ENCODE measurements at regions not wholly inside any gene's neighbourhood (a gene's known extent, or its start where the extent isn't known, plus 50 kb on each side); places are given as distances from the start of the nearest gene placed in this dataset.

DNA sequence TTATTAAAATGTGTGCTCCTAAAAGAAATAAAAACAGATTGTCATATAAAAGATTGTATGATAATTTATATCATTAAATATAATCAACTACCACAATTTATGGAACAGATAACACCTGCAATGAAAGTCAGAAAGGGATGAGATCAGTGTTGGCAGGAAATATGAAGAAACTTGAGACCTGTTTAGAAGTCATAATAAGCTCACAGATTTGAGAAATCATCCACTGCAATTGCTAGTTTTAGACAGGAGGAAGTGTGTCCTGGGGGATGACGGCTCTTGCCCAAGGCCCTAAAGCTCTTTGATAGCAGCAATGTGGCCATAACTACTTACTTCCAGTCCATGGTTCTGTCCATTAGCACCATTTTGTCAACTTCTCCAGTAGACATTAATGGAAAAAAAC lies 122.8 kb upstream of the SOX5 start:
- DNase-seq (ENCODE audit: low read depth, low spot score) = no peak
- H3K4me3 ChIP-seq (ENCODE audit: low read length) = no peak overlapping the region

DNA sequence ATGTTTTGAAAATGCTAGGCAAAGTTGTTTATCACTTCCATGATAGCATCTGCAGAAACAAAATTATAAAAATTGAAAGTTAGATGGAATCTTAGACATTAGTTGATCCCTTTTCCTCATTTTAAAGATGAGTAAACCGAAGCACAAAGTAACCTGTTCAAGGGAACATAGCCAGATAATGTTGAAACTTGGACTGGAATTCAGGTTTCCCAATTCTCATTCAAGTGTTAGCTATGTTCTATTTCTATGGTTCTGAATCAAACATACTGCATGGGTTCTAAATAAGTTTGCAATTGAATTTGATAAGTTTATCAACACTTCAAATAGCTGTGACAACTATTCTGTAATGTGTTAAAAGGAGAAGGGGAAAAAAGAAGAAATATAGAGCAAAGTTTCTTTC lies 122.4 kb upstream of the SOX5 start:
- no peak overlapping the region for H3K4me3 ChIP-seq (ENCODE audit: low read length)
- no peak for DNase-seq (ENCODE audit: low read depth, low spot score)

- no peak overlapping the region for H3K4me3 ChIP-seq (ENCODE audit: low read length)
- no peak for DNase-seq (ENCODE audit: low read depth, low spot score)
Observed at GRCh38 chr12:24069532-24070395, 120.3 kb upstream of the SOX5 start.

DNA sequence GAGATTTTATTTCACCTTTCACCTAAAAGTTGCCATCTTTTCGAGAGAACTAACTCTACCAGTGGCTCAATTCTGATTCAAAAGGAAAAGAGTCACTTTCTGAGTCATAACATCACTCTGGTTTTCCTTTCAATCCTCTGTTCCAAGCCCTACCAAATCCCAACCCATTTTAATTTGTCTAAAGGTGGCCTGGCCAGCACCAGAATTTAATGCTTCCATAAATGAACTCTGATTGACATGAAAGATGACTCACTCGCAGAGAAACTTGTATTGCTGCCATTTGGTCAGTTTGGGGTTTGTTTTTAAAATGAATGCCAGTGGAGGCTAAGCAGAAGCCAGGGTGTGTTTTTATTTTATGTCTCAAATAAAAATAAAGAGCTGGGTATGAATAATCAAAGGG lies 117.4 kb upstream of the SOX5 start:
- no peak for DNase-seq (ENCODE audit: low read depth, low spot score)
- no peak overlapping the region for H3K4me3 ChIP-seq (ENCODE audit: low read length)

DNA sequence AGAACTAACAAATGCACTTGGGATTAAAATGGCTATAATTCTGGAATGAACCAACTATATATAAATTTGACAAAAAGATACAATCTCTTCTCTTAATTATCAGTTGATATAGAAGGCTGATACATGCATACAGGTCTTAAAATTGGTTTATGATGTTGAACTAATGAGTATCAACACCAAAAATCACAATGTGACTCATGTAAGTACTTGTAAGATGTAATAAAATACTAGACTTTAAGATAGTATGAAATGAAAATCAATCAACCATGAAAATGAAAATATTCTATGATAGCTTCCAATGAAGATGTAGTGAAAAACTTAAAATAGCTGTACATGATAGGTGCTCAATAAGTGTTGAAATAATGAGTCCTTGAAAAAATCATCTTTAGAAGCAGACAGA lies 116.6 kb upstream of the SOX5 start:
- H3K4me3 ChIP-seq (ENCODE audit: low read length) = no peak overlapping the region
- DNase-seq (ENCODE audit: low read depth, low spot score) = no peak

GRCh38 chr12:24062642-24063245 lies 113.3 kb upstream of the SOX5 start:
- no peak for DNase-seq (ENCODE audit: low read depth, low spot score)
- H3K4me3 ChIP-seq (ENCODE audit: low read length) = no peak overlapping the region

DNA sequence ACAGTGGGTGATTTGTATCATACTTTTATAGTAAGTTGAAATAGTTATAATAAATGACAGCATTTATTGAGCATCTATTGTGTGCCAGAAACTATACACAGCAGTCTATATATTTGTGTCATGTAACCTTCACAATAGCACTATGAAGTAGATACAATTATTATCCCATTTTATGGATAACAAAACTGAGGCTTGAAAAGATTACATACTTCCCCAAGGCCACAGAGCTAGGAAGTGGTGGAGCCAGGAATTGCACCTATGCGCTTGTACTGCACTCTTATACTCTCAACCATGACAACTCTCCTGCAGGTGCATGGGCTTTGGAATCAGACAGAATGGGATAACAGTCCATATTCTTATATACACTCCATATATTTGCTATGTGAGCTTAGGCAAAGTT lies 110.6 kb upstream of the SOX5 start:
- no peak overlapping the region for H3K4me3 ChIP-seq (ENCODE audit: low read length)
- no peak for DNase-seq (ENCODE audit: low read depth, low spot score)

- no peak for DNase-seq (ENCODE audit: low read depth, low spot score)
Observed at GRCh38 chr12:24057920-24058476, 108.5 kb upstream of the SOX5 start.

DNA sequence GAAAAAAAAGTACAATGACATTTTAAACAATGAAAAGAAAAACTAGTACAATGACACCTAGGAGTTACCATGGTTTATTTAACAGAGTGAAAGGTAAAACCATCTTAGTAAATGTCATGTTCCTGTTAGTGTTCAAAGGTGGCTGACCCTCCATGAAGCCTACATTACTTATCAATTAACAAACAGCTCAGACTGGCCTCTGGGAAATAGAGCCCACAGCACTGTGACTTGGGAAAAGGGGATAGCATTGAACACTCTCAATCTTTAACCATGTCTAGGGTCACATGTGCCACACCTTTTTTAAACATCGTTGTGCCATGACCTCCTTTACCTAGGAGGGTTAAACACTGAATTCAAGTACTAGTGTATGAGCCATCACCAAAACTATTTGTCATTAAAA lies 106.3 kb upstream of the SOX5 start:
- no peak overlapping the region for H3K4me3 ChIP-seq (ENCODE audit: low read length)
- no peak for DNase-seq (ENCODE audit: low read depth, low spot score)

More at GRCh38 chr12:24057920-24058476, 108.5 kb upstream of the SOX5 start:
- H3K4me3 ChIP-seq (ENCODE audit: low read length) = no peak overlapping the region

GRCh38 chr12:24054416-24054815 lies 104.9 kb upstream of the SOX5 start:
- H3K4me3 ChIP-seq (ENCODE audit: low read length) = no peak overlapping the region
- DNase-seq (ENCODE audit: low read depth, low spot score) = no peak

DNA sequence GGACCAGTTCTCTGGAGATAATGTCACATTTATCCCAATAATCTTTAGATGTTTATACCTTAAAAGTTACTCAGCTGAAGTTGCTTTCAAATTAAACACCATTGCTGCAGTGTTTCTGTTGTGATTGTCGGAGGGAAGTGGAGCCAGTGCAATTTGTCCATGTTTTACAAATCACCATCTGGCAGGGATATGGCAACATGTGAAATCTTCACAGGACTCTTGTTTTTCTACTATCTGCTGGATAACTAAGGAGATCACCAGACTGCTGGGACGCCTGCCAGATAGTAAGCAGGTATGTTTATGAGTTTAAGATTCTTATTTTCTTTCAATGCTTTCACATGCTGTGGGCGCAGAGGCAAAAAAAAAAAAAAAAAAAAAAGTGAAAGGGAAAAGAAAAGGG lies 100.3 kb upstream of the SOX5 start:
- no peak for DNase-seq (ENCODE audit: low read depth, low spot score)
- H3K4me3 ChIP-seq (ENCODE audit: low read length) = no peak overlapping the region

- no peak for DNase-seq (ENCODE audit: low read depth, low spot score)
- H3K4me3 ChIP-seq (ENCODE audit: low read length) = no peak overlapping the region
Observed at GRCh38 chr12:24049101-24049500, 99.6 kb upstream of the SOX5 start.

DNA sequence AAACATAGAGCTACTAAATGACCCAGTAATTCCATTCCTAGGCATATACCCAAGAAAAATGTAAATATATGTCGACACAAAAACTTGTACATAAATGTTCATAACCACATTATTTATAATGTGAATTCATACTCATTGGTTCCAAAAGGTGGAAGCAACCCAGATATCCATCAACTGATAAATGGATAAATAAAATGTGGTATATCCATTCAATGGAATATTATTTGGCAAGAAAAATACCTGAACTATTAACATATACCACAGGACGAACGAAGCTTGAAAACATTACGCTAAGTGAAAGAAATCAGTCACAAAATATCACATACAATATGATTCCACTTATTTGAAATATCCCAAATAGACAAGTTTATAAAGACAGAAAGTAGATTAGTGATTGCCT lies 99.0 kb upstream of the SOX5 start:
- no peak for DNase-seq (ENCODE audit: low read depth, low spot score)

DNA sequence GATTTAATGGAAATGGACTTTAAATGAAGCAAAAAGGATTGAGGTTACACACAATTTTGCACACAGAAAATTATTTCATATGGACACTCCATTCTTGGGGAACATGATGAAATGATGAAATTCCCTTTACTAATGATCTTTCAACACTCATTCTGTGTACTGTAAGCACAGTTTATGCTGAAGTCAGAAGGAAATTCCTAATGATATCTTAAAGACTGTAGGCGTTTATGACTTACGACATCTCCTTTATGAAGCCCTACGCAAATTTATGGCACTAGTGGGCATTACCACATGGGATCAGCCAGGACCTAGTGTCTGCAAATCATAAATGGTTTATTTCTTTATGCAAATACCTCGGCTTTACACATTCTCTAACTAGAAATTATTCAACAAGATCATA lies 97.9 kb upstream of the SOX5 start:
- DNase-seq (ENCODE audit: low read depth, low spot score) = no peak
- no peak overlapping the region for H3K4me3 ChIP-seq (ENCODE audit: low read length)

More for the DNA sequence above, 99.0 kb upstream of the SOX5 start:
- no peak overlapping the region for H3K4me3 ChIP-seq (ENCODE audit: low read length)

DNA sequence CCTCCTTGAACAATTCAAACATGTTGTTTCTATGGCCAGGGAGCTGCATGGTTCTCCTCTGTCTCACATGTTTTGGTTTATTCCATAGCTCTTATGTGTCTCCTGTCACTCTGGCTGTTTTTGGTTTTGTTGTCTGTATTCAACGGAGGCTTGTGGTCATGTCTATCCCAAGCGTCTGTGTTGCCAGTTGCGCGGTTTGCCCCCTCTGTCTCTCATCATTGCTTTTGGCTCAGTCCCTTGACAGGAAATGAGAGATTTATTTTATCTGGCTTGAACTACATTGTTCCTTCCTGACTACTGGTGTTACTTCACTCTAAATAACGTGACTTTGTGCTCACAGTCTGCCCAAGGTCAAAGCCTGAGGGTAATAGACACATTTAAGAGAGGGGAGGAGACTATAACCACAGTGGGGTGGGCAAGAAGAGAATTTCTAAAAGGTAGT lies 96.4 kb upstream of the SOX5 start:
- H3K4me3 ChIP-seq (ENCODE audit: low read length) = no peak overlapping the region
- DNase-seq (ENCODE audit: low read depth, low spot score) = peak; percentile 46

DNA sequence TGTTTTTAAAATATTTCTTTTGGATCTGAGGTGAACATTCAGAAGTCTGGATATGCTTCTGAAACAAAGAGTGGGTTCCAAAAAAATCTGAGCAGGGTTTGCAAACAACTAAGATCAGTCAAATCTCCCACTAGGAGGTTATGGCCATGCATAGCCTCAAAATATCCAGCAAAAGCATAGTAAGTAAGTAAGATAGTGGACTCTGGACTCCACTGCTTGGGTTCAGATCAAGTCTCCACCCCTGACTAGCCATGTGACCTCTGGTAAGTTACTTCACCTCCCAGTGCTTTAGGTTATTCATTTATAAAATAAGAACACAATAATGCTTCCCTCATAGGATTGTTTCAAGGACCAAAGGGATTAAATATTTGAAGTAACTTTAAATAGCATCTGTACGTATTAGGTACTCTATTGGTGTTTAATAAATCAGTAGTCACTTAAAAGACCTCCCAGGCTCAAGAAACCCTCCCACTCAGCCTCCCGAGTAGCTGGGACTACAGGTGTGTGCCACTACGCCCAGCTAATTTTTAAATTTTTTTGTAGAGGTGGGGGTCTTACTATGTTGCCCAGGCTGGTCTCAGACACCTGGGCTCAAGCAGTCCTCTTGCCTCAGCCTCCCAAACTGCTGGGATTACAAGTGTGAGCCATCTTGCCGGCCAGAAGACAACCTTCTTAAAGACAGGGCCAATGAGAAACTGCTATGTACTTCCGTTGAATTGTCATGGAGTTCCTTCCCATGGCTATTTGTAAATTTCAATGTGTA lies 95.7 kb upstream of the SOX5 start:
- H3K4me3 ChIP-seq (ENCODE audit: low read length) = no peak overlapping the region
- DNase-seq (ENCODE audit: low read depth, low spot score) = no peak

GRCh38 chr12:24042651-24043050 lies 93.2 kb upstream of the SOX5 start:
- no peak for DNase-seq (ENCODE audit: low read depth, low spot score)
- no peak overlapping the region for H3K4me3 ChIP-seq (ENCODE audit: low read length)

- no peak overlapping the region for H3K4me3 ChIP-seq (ENCODE audit: low read length)
- DNase-seq (ENCODE audit: low read depth, low spot score) = no peak
Observed at GRCh38 chr12:24039113-24039525, 89.6 kb upstream of the SOX5 start.

GRCh38 chr12:24038211-24038997 lies 88.9 kb upstream of the SOX5 start:
- H3K4me3 ChIP-seq (ENCODE audit: low read length) = no peak overlapping the region
- DNase-seq (ENCODE audit: low read depth, low spot score) = no peak
